Coronary artery (tissue), 2 donors: ENCODE measurements at regions not wholly inside any gene's neighbourhood (a gene's known extent, or its start where the extent isn't known, plus 50 kb on each side); places are given as distances from the start of the nearest gene placed in this dataset.

Experiments
- DNase-seq: peaks from one replicate; pipeline ENCODE4 v3.0.0-alpha.2; 2017; ENCODE audit warnings: low spot score
- H3K27ac ChIP-seq, 2 donors: fragments of 200-600 bp; sonication (generic); one replicate each; pipeline ENCODE4 v1.5.1; 2016 to 2019
- H3K4me3 ChIP-seq: fragments of 200-600 bp; sonication (generic); 2 replicates; pipeline ENCODE4 v1.5.1; 2016; ENCODE audit warnings: mild to moderate bottlenecking, moderate library complexity
- TF ChIP-seq, protein P1 (sequence below): fragments of 200-600 bp; sonication (generic); IDR thresholded peaks from one replicate; pipeline ENCODE4 v1.5.1; 2019; ENCODE audit warnings: antibody characterized with exemption

DNA sequence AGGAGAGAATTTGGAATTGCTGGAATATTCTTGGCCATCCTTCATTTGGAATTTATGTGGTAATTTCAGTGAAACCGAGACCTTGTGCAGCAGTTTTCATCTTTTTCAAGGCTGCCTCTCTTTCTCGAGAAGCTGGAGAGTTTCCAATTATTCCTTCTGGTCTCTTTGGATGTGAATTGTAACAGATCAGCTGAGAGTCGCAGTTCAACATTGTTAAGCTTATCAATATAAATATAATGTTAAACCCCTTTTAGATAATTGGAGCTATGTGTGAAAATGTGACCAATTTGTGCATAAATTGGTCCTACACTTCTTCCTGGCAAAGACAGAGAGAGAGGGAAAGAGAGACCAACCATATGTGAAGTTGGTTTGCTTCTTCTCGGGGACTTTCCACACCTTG is 425.6 kb downstream of the TSHZ3 start:
- Histone ChIP-seq H3K4me3 (no peak overlapping the region), H3K27ac (no peak overlapping the region)
- TF ChIP-seq, protein P1, sequence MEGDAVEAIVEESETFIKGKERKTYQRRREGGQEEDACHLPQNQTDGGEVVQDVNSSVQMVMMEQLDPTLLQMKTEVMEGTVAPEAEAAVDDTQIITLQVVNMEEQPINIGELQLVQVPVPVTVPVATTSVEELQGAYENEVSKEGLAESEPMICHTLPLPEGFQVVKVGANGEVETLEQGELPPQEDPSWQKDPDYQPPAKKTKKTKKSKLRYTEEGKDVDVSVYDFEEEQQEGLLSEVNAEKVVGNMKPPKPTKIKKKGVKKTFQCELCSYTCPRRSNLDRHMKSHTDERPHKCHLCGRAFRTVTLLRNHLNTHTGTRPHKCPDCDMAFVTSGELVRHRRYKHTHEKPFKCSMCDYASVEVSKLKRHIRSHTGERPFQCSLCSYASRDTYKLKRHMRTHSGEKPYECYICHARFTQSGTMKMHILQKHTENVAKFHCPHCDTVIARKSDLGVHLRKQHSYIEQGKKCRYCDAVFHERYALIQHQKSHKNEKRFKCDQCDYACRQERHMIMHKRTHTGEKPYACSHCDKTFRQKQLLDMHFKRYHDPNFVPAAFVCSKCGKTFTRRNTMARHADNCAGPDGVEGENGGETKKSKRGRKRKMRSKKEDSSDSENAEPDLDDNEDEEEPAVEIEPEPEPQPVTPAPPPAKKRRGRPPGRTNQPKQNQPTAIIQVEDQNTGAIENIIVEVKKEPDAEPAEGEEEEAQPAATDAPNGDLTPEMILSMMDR: no peak
- DNase-seq: no peak

DNA sequence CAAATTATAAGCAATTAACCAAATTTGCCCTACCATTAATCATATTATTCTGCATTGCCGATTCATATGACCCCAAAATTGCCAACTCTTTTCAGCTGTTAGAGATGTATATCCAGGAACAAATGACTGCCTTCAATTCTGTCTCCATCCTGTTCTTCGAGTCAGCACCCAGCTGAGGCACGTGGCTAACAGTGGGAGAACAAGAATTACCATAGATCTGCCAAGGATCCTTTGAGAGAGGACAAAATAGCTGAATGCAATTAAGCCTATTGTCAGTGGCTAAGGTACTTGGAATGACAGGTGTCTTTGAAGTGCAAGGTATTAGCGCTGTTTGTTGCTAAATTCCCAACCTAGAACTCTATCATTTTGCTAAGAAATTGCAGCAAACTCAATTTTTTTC is 426.1 kb downstream of the TSHZ3 start:
- TF ChIP-seq, protein P1: no peak
- Histone ChIP-seq H3K4me3 (no peak overlapping the region), H3K27ac (no peak overlapping the region)
- no peak for DNase-seq

DNA sequence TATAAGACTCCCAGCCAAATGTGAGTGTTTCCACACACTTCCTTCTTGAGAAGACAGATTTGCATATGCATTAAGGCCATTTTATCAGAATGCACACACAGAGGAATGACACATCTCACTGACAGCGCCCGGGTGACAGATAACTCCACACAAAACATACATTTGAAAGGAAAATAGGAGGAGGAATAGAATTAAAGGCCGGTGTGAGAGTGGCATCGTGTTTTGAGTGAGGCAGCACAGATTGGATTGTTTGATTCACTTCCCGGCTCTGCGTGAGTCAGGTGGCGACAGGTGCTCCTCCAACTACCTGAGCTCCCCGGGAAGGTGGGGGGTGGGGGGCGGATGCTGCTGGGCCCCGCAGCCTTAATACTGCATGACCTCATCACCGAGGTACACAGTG is 429.0 kb downstream of the TSHZ3 start:
- H3K4me3 ChIP-seq: no peak overlapping the region
- no peak overlapping the region for H3K27ac ChIP-seq
- no peak for DNase-seq
- TF ChIP-seq, protein P1: no peak

DNA sequence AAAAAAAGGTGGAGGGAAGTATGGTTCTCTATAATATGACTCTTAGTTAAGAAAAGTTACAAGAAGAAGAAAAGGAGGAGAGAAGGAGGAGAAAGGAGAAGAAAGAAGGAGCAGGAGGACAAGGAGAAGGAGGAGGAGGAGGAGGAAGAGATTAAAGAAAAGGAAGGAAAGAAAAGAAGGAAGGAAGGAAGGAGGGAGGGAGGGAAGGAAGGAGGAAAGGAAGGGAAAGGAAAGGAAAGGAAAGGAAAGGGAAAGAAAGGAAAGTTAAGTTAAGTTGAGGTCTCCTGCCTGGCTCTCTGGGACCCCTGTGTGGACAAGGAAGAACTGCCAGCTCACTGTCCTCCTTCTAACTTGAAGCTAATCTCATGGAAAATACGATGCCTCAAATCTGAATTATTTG is 429.5 kb downstream of the TSHZ3 start:
- no peak overlapping the region for H3K4me3 ChIP-seq
- no peak for DNase-seq
- H3K27ac ChIP-seq: no peak overlapping the region
- TF ChIP-seq, protein P1: no peak

DNA sequence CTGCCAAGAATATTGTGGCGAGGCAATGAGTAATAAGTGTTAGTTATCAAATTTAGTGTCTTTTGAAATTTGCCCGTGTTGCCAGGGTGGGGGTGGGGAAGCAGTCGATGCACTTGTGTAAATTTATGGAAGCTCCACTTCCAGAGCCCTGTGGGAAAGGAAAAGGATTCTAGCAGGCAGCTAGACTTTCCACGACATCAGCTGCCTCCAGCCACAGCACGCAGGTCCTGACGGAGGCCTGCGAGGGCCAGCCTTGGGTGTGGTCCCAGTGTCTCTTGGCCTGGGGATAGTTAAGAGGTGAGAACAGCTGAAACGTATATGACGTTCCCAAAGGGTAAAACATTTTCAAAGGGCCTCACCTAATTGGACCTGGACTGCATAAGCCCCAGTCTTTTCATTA is 433.0 kb downstream of the TSHZ3 start:
- TF ChIP-seq, protein P1: no peak

DNA sequence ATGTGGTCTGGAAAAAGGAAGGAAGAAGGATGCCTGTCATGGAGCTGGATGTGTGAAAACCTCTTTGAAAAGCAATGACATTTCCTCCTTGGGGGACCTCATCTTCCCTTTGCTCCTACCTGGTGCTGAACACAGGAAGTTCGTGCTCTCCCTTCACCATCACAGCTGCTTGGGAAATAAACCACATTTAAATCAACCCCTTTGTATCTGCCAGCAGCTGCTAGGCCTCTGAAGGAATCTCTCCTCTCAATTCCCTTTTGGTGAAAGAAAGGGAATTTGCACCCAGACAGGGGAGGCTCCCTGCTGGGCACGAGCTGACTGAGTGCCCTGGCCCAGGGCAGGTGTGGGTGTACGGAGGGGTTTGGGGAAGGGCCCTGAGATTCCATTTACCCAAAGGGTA is 437.7 kb downstream of the TSHZ3 start:
- no peak for DNase-seq
- TF ChIP-seq, protein P1: no peak
- Histone ChIP-seq H3K4me3 (no peak overlapping the region), H3K27ac (no peak overlapping the region)

More for the DNA sequence above, 433.0 kb downstream of the TSHZ3 start:
- Histone ChIP-seq H3K4me3 (no peak overlapping the region), H3K27ac (no peak overlapping the region)
- no peak for DNase-seq

DNA sequence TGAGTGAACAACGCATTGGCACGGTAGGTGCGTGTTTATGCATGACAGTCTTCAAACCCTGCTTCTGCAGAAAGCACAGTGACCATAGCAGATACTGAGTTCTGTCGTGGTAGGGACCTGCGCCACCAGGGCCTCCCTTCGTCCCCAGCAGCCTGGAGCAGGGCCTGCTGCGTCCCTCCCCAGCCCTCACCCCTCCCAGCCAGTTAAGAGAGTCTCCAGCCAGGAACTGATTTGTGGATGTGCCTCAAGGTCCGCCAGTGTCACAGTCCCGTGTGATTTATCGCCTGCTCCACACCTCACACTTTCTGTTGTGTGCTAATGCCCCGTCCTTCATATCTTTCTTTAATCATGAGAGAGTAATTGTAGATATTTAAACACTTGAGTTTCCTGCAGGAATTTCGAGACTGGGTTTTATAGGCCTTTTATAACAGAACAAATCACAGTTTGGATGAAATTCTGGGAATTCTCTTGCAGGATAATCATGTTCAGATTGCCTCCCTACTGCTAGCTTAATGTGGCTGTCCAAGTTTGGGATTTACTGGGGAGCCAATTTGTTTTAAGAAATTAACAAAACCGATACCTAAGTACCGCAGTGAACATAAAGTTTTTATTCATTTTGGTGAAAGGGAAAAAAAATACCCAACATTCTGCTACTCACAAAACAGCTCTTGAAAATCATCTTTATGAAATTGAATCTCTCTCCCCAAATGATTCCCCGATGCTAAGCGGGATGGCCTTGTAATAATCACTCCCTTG is 438.6 kb downstream of the TSHZ3 start:
- Histone ChIP-seq H3K27ac (no peak overlapping the region), H3K4me3 (no peak overlapping the region)
- TF ChIP-seq, protein P1: no peak
- DNase-seq: no peak
